Inflammatory macrophage treated with lipopolysaccharide for 4 hours (primary cell): ENCODE measurements at regions not wholly inside any gene's neighbourhood (a gene's known extent, or its start where the extent isn't known, plus 50 kb on each side); places are given as distances from the start of the nearest gene placed in this dataset.

Experiments used
- DNase-seq: peaks from one replicate; pipeline ENCODE4 v3.0.0-alpha.2; 2020

DNA sequence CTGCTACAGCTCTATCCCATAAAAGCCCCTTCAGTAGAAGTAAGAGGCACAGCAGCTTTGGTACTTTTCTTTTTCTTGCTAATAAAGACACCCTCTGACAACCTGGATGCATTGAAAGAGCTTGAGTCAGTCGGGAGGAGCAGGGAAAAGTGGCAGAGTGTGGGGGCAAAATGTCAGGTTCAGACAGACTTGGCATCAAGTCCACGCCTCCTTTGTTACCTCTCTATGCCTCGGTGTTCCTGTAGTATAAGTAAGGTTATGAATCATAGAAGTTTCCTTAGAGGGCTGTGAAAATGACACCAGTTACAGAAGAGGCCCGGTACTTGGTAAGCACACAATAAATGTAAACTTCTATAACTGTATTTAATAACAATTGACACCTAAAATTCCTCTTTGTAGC lies 133.9 kb downstream of the ESM1 start:
- no peak for DNase-seq

DNA sequence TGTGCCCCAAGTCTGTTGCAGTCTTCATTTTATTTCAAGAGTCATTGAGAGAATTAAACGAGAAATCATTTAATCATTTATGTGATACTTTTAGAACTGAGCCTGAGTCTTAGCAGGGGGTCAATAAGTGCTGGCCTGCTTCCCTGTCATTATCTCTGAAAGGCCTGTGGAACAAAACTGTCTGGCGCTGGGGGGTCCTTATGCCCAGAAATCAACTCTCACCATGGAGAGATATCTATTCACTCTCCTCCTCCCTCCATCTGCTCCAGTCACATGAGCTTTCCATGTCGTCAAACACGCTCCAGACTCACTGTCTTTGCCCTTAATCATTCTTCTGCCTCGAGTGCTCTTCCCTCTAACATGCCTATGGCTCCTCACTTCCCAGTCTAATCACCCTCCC lies 136.8 kb downstream of the ESM1 start:
- DNase-seq = no peak

DNA sequence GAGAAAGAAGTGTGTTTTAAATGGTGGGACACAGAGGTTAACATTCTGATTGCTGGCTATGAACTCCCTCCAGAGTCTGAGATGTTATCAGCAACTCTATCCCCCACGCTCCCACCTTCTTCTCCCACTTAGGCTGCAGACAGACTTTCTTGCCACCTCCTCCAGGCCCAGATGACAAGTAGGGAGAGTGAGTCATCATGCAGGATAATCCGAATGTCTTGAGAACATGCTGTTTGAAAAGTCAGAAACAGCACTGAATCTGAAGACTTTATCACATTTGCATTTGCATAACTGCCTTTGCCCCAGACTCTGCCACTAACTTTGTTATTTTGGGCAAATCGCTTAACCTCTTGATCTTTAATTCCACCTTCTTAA lies 139.8 kb downstream of the ESM1 start:
- peak; percentile 14 for DNase-seq

DNA sequence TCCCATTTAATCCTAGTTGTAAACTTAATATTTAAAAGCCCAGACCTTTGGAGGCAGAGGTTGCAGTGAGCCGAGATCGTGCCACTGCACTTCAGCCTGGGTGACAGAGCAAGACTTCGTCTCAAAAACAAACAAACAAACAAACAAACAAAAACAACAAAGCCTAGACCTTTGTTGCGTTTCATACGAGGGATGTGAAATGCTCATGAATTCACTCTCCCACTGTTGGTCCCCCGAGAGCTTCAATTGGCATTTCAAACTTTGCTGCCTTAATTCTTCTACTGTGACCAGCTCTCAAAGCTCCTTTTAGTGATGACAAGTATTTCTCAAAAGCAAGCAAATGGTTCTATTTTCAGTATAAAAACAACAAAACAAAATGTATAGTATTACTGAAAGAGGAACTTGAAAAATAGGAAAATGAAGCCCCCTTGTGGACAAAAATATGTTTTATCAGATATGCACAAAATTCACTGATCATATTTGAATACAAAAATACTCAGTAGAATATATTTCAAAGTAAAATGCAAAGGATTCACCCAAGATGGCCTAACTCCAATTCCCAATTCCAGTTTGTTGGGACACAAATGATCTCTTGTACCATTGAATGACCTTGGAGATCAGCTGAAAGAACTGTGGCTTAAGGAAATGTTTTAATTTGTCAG lies 140.4 kb downstream of the ESM1 start:
- peak; percentile 71 for DNase-seq

DNA sequence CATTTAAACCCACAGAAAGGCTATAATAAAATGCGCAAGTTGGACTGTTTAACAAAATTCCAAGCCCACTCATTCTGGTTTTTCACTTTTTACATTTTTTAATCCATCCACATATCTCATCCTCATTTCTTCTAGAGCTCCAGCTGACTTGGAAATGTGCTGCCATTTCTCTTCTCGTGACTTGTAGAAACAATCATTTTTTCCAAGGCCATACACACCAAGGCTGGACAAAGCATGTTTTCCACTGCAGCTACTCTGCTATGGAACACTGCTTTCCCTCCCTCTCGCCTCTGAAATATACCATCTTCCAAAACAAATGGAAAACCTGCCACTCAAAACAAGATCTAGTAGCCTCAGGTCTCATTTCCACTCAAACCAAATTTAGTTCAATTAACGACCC lies 141.1 kb downstream of the ESM1 start:
- no peak for DNase-seq

DNA sequence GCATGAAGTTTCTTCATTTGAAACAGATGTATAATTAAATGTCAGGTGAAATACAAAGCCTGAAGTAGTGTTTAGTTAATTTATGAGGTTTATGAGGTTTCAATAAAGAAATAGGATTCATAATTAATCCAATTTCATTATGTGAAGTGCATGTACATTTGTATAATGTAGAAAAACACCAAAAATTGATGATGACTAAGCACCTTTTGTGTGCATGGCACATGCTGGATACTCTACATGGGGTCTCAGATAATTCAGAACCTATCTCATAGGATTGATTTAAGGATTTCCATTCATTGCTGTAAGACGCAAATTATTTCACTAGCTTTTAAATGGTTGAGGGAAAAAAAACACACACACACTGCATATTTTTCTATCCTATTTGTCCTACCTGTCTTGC lies 143.9 kb downstream of the ESM1 start:
- DNase-seq = no peak

DNA sequence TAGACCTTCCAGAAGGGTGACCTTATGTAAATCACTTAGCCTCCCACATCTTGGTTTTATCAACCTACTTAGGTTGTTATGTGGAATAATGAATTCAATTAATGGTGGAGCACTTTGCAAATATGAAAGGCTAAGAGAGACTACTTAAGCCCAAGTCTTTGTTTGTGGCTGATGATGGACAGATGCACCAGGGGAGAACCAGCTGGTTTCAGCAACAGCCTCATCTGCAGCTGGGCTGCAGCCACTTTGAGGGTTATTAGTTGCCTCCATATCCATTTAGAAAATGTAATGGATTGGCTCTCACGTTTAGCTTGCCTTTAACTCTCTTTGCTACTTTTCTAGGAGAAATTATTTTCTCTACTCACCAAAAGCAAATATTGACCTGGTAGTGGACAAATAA lies 146.6 kb downstream of the ESM1 start:
- no peak for DNase-seq

DNA sequence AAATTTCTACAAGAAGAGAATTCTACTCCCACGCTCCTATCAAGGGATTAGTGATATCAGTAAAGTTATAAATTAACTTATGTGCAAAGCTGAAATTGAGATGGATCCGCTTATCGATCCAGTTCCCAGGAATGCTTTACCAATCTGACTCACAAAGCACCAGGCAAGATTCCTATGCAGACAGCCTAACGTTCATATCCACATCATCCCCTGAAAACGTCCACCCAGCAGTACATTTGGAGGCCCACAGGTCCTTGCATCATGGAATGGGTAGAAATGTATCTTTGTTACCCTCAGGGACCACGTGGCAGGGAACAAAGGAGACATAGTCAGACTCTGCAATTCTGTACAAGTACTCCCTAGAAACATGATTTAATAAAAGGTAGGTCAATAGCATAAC lies 147.4 kb downstream of the ESM1 start:
- no peak for DNase-seq

DNA sequence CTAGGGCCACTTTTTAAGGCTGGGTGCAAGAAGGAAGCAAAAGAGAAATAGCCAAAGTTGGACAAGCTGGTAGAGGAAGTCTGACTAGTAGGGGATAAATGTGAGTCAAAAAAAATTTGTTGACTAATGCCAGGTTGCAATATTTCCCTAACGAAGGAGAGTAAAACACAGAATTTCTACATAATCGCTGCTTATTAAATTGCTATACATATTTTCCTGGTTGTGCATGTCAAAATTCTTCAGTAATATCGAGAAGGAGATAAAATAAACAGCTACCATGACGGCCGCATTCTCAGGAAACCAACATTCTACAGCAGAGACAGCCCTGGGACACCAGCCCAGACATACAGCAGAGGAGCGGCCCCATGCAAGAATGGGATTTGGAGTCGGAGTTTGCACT lies 148.3 kb downstream of the ESM1 start:
- DNase-seq = peak; percentile 96

DNA sequence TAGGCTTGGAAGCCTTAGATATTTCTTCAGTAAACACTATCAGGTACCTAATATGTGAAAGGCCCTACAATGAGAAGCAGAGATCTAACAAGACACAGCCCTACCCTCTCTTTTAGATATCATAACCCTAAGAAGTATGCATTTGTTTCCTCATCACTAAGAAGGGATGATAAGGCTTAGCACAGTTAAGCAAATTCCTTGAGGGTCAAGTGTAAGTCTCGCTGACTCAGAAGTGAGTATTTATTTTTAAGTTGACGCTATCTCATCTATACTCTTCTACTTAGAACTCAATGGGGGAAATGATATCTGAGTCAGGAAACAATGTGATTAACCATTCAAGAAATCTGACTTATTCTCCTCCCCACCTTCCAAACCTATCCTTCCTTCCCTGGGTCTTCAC lies 149.7 kb downstream of the ESM1 start:
- DNase-seq = peak; percentile 19

DNA sequence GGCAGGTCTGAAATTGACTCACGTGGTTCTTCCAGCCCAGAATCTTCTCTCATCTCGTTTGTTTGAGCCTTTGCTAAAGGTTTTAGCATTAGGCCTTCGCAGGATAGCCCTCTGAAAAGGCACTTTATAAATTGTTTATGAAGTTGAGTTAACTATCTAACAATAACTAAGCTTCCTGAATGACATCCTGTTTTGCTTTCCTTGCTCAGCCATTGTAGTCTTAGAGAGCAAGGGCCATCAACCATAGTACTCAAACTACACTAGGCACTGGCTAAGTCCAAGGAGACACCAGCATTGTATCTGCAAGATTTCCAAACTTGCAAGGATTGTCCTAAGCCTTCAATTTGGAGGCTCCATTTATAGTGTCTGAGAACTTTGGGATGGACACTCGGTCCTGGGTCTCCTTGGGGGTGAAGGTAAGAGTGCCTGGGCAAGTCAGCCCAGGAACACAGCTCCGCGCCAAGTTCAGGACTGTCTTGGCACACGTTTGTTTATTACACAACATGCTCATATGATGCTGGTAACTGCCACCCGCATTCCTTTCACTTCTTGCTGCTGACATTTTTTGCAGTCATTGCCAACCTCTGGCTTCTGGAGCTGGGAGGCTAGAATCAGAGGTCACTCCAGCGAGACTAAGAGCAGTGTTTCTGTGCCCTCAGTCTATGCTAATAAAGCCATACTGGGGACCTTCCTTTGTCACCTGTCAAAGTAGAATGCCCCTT lies 151.1 kb downstream of the ESM1 start:
- peak; percentile 59 for DNase-seq

DNA sequence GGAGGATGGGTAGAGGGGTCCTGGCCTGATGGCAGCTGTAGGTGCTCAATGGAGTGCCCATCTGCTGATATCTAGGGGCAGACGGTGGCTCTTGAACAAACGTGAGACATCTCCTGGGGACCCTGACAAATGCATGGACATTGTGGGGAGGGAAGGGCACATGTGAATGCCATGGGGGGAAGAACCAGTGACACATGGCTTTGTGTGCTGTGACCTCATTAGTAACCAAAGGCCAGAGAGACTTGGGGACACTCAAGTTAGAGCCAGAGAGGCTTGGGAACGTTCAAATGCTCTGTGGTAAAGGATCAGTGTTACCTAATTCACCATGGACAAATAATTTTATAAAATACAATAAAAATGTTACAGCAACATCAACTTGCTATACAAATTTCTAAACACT lies 151.8 kb downstream of the ESM1 start:
- no peak for DNase-seq

DNA sequence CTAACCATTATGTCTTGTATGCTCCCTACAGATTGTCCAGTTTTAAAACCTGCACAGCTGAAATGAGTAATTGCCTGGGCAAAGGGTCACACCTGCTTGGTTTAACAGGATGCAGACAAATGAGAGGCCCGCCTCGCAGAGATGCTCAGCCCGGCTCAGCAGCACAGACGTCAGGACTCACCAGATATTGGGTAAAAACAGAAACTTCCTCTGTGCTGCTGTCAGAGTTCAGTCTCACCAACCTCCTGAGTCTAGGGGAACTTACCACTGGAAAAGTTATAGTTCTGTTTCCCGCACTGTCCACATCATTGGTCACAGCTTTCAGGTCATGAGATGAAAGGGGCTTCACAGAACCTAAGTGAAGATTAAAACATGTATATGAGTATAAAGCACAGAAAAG lies 152.5 kb downstream of the ESM1 start:
- peak; percentile 93 for DNase-seq

DNA sequence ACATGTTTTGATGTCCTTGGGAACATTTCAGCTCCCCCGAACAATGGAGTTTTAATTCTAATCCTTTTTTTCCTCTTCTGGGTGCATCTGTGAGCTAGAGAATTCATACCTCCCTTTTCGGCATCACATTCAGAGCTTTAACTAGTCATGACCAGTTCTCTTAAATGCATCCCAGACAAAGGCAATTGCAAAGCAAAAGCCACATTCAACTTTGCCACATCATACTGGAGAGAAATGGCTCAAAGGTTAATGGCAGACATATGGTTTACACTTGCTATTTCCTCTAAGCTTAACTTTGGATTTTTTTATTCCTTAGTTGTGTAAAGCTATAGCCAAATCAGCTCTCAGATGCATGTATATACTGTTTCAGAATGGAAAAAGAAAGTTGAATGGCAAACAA lies 153.3 kb downstream of the ESM1 start:
- peak; percentile 20 for DNase-seq

DNA sequence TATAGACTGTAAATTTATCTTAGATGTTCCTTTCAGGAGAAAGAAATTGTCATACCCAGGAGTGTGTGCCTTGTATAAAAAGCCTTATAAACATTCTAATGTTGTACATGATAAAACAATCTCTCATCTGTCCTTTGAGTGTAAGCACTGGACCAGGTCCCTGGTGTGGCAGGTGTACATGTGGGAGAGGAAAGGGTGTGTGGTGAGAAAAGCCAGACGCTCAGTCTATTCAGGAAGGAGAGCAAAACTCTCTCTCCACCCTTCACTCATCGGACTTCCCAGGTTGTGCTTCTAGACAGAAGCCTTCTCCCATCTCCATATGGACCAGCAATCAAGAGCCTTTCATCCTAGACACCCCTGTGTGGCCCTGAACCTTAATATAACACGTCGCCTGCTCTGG lies 154.2 kb downstream of the ESM1 start:
- DNase-seq = no peak

DNA sequence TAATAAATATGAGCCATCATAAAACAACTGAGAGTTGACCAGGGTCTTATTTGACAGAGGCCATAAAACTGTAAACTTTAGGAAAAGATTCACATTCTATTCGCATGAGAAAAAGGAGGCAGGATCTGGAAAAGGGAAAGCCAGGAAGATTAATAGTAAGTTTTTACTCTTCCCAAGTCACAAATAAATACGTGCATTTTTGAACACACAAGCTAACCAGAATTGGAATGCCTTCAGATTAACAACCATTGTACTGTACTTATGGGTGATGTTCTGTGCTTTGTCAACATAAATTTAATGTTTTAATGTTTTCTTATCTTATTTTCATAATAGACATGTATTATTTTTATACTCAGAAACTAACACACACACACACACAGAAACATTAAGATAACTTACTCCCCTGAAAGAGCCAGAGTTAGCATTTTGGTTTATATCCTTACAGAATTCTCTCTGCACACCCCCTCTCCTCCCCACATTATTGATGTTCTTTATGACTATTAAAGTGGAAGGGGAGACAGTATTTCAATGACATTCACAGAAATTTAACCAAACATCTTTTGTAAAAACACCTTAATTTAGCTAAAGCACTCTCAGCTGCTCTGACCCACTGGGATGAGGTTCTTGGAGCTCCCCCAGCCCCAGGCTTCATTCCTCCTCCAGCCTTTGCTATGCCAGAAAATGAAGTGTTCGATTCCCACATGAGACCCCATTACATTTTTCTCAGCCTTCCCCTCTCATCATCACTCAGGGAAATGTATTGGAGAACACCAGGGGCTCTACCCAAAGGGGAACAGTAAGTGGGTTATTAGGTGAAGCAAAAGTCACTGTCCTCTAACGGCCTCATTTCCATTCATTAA lies 155.5 kb downstream of the ESM1 start:
- DNase-seq = no peak

DNA sequence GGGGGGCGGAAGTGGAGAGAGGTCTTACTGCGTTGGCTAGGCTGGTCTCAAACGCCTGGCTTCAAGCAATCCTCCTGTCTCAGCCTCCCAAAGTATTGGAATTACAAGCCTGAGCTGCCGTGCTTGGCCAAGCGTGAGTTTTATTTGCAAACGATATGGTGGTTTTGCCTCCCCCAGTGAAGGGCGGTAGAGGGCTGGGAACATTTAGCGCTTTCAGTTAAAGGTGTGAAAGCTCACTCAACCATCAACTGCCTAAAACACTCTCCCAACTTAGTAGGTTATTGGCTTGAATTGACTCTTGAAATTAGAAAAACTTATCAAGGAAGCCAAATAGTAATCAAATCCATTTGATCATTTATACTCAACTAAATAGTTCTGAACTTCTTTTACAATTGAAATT lies 156.3 kb downstream of the ESM1 start:
- DNase-seq = no peak

DNA sequence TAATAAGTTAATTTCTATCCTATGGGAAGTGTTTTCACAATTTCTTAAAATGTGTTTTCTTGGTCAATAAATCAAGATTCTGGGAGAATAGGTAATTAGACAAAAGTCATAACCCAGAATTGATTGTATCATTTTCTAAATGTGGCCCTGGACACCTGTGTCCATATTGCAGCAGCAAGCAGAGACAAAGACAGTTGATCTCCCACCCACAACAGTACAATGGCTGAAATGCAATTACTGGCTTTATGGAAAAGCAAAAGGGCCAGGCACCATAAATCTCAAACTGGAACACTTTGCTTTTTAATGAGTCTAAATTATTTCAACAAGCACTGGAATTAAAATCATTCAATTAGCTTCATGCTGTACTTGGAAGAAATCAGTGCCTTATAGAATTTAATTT lies 157.2 kb downstream of the ESM1 start:
- DNase-seq = no peak

DNA sequence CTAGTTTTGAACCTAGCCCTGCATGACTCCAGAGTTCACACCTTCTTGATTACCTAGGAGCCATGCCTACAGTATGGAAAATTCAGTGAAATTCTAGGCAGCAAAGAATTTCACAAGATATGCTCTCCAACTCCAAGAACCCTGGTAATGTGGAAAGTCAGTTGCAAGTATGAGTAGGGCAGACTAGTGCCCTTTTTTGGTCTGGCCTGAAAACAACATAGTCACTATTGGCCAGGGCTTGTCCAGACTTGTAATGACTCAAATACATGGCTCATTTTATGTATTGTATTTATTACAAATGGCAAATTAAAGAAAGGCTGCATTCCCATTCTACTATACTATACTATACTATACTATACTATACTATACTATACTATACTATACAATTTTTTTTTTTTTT lies 160.4 kb downstream of the ESM1 start:
- DNase-seq = no peak

DNA sequence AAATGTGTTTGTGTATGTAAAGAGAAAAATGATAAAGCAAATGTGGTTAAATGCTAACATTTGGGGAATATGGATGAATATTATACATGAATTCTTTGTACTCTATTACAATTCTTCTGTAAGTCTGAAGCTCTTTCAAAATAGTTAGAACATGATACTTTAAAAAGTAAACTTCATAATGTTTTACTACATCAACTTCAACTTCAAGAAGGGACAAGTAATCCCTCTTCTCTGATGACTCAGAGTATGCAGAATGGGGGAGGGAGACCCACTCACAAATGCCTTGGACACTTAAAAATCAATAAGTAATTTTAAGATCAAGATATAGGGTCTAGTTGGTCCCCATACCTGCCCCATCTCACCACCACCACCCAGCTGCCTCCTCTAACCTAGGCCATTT lies 162.4 kb downstream of the ESM1 start:
- DNase-seq = no peak

DNA sequence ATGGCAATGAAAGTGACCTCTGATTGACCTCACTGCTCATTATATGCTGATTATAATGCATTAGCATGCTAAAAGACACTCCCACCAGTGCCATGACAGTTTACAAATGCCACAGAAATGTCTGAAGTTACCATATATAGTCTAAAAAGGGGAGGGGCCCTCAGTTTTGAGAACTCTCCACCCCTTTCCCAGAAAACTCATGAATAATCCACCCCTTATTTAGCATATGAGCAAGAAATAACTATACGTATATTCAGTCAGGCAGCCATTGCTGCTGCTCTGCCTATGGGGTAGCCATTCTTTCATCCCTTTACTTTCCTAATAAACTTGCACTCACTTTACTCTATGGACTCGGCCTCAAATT lies 163.1 kb downstream of the ESM1 start:
- DNase-seq = no peak

DNA sequence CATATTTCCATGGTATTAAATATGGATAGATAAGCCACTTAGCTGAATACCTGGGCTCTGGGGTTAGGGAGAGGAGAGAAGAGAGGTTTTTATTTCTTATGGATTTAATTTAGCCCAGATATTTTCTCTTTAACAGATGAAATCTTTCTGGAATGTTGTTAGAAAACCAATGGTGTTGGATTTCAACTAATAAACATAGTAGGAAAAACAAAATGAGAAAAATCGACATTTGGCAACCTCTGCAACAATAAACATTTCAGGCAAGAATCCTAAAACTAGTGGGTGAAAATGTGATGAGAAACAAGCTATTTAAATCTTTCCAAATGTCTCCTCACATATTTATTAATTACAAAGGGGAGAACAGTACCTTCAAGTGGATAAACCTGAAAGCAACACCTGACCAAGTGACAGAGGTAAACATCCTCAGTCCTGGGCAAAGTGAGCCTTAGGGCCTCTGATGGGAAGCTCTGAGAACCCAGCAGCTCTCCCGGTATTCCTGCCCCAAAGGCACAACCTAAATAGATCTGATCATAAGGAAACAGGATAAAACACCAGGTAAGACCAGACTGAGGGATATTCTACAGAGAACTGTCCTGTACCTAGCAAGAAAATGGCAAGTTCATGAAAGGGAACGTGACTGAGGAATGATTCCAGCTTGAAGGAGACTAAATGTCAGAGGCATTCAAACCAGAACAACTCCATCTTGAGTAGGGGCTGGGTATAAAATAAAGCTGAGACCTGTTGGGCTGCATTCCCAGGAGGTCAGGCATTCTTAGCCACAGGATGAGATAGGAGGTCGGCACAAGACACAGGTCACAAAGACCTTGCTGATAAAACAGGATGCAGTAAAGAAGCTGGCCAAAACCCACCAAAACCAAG lies 163.7 kb downstream of the ESM1 start:
- no peak for DNase-seq
